ENCODE measurements at regions not wholly inside any gene's neighbourhood (a gene's known extent, or its start where the extent isn't known, plus 50 kb on each side); places are given as distances from the start of the nearest gene placed in this dataset.

DNA sequence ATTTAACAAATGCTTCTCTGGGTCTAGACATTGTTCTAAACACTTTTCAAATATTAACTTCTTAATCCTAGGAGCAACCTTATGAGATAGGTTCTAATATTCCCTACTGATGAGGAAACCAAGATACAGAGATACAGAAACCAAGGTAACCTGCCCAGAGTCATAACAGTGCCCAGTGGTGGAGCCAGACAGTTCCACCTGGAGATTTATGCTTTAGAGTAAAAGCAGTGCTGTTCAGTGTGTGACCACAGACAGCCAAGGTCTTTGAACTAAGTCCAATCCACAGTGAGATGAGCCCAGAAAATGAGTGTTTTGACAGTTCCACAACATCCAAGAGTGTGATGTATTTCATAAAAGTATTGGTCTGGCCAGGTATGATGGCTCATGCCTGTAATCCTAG is 105.2 kb upstream of the UMPS start:
- TF ChIP-seq POLR2A (IDR thresholded peaks at IDR 0.05) (no peak), EP300 (IDR thresholded peaks at IDR 0.05) (no peak)
- TF ChIP-seq, protein P1, sequence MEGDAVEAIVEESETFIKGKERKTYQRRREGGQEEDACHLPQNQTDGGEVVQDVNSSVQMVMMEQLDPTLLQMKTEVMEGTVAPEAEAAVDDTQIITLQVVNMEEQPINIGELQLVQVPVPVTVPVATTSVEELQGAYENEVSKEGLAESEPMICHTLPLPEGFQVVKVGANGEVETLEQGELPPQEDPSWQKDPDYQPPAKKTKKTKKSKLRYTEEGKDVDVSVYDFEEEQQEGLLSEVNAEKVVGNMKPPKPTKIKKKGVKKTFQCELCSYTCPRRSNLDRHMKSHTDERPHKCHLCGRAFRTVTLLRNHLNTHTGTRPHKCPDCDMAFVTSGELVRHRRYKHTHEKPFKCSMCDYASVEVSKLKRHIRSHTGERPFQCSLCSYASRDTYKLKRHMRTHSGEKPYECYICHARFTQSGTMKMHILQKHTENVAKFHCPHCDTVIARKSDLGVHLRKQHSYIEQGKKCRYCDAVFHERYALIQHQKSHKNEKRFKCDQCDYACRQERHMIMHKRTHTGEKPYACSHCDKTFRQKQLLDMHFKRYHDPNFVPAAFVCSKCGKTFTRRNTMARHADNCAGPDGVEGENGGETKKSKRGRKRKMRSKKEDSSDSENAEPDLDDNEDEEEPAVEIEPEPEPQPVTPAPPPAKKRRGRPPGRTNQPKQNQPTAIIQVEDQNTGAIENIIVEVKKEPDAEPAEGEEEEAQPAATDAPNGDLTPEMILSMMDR (IDR thresholded peaks at IDR 0.05): no peak

Measured in stomach (tissue), 4 donors.